Activated CD8-positive, alpha-beta T cell treated with anti-CD3 and anti-CD28 coated beads for 36 hours (primary cell): ENCODE measurements at regions not wholly inside any gene's neighbourhood (a gene's known extent, or its start where the extent isn't known, plus 50 kb on each side); places are given as distances from the start of the nearest gene placed in this dataset.
A peak's percentile ranks its signal among the peaks of the same experiment; 100 is the strongest.

ENCODE experiments used
- ATAC-seq: fragments of 200-7000 bp; cut with Tn5 transposase; one replicate; pipeline ENCODE4 v1.10.0; 2021; ENCODE audit warnings: mild to moderate bottlenecking, moderate library complexity
- CTCF ChIA-PET: fragments of 350-600 bp; sonication (Branson Sonifier 250); formaldehyde crosslinking; loops from one replicate; lab custom pipeline; 2021; ENCODE audit warnings: antibody characterized with exemption; lab: Charles Lee
- POLR2A ChIA-PET: fragments of 350-600 bp; sonication (Branson Sonifier 250); formaldehyde crosslinking; loops from one replicate; lab custom pipeline; 2021; ENCODE audit warnings: antibody characterized with exemption; lab: Charles Lee
- DNase-seq: peaks from one replicate; pipeline ENCODE4 v3.0.0-alpha.2; 2020
- H3K27ac Mint-ChIP-seq: one replicate; pipeline ENCODE4 v1.8.0; 2021; ENCODE audit warnings: mild to moderate bottlenecking, mixed read lengths
- H3K27me3 Mint-ChIP-seq: one replicate; pipeline ENCODE4 v1.8.0; 2021; ENCODE audit warnings: mixed read lengths
- H3K36me3 Mint-ChIP-seq: one replicate; pipeline ENCODE4 v1.8.0; 2021; ENCODE audit warnings: low read depth, mixed read lengths
- H3K4me1 Mint-ChIP-seq: one replicate; pipeline ENCODE4 v1.8.0; 2021; ENCODE audit warnings: low read depth, mixed read lengths
- H3K4me3 Mint-ChIP-seq: one replicate; pipeline ENCODE4 v1.8.0; 2021; ENCODE audit warnings: mild to moderate bottlenecking, moderate library complexity, mixed read lengths
- H3K9me3 Mint-ChIP-seq: one replicate; pipeline ENCODE4 v1.8.0; 2021; ENCODE audit warnings: mixed read lengths
- intact Hi-C: fragments of 100-400 bp; cut with micrococcal nuclease; formaldehyde crosslinking; loops from one replicate; pipeline ENCODE4 v1.10.0; 2022
- TF ChIP-seq, protein P1 (sequence below): fragments of 200-600 bp; IDR thresholded peaks from one replicate; pipeline ENCODE4 v1.8.0; 2022; ENCODE audit warnings: antibody characterized with exemption, mild to moderate bottlenecking

DNA sequence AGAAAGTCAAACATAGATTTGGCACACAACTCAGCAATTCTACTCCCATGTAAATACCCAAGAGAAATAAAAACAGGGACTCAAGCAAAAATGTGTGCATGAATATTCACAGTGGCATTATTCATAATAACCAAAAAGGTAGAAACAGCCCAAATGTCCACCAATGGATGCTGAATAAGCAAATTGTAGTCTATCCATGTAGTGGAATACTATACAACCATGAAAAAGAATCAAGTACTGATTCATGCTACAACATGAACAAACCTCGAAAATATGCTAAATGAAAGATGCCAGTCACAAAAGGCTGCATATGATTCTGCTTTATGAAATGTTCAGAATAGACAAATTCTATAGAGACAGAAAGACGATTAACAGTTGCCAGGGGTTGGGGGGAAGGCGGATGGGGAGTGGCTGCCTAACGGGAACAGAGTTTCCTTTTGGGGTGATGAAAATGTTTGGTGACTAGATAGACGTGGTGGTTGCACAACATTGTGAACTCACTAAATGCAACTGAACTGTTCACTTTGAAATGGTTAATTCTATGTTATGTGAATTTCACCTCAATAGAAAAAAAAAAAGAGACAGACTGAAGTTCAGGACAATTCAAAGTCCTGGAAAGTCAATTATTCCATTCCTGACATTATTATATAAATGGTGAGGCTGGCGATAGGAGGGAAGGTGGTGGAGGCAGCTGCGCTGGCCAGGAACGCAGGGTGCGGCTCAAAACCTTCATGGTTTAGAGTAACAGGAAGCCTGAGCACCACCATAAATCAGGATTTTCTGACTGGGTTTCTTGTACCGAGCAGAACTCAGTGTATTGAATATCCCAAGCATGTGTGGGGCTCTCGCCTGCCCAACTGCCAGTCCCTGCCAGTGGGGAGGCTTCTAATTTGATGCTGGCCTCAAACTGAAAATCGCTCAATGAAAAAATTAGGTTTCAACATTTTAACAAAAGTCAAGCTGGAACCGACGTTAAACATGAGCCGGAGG is 300.9 kb downstream of the C16orf95 start:
- ChIA-PET CTCF (no interaction called here), POLR2A (no interaction called here)
- intact Hi-C loops: no loop called here
- no peaks in the 10 kb centered on the region for H3K36me3 Mint-ChIP-seq
- ATAC-seq: no peak
- no peak for DNase-seq
- no peak overlapping the region for H3K27ac Mint-ChIP-seq
- H3K4me1 Mint-ChIP-seq: no peaks in the 10 kb centered on the region
- H3K27me3 Mint-ChIP-seq: peaks cover 20% of the 10 kb centered on the region
- H3K4me3 Mint-ChIP-seq: no peak overlapping the region
- TF ChIP-seq, protein P1, sequence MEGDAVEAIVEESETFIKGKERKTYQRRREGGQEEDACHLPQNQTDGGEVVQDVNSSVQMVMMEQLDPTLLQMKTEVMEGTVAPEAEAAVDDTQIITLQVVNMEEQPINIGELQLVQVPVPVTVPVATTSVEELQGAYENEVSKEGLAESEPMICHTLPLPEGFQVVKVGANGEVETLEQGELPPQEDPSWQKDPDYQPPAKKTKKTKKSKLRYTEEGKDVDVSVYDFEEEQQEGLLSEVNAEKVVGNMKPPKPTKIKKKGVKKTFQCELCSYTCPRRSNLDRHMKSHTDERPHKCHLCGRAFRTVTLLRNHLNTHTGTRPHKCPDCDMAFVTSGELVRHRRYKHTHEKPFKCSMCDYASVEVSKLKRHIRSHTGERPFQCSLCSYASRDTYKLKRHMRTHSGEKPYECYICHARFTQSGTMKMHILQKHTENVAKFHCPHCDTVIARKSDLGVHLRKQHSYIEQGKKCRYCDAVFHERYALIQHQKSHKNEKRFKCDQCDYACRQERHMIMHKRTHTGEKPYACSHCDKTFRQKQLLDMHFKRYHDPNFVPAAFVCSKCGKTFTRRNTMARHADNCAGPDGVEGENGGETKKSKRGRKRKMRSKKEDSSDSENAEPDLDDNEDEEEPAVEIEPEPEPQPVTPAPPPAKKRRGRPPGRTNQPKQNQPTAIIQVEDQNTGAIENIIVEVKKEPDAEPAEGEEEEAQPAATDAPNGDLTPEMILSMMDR: no peak
- no peaks in the 10 kb centered on the region for H3K9me3 Mint-ChIP-seq

DNA sequence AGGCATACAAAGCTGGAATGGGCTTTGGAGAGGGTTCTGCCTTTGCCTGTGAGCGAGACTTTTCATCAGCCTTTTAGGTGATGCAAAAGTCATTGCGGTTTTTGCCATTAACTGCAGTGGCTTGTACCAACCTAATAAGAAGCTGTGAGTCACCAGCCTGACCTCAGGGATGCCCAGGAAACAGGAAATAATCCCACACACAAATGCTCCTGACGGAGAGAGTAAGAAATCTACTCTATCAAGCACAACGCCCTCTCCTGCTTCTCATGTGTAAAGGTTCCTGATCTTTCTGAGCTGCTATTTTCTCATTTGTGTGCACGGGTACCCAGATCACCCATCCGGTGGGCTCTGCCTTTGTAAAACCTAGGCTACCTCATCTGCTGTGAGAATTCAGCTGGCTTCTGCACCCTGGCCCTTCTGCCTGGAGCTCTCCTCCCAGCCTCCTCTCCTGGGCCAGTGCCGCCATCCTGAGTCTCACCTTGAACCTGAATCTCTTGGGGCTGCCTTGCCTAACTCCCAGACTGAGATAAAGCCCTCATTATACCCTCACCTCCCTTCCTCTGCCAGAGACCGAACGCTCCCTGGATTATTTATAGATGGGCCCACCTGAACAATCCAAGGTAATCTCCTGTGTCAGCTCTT is 299.7 kb downstream of the C16orf95 start:
- H3K36me3 Mint-ChIP-seq: no peaks in the 10 kb centered on the region
- no peaks in the 10 kb centered on the region for H3K4me1 Mint-ChIP-seq
- ATAC-seq: peak; percentile 39
- intact Hi-C loops: no loop called here
- peaks cover 20% of the 10 kb centered on the region for H3K27me3 Mint-ChIP-seq
- no peaks in the 10 kb centered on the region for H3K9me3 Mint-ChIP-seq
- no peak overlapping the region for H3K27ac Mint-ChIP-seq
- POLR2A ChIA-PET: no interaction called here
- no peak overlapping the region for H3K4me3 Mint-ChIP-seq
- peak; percentile 14 for DNase-seq
- TF ChIP-seq, protein P1: no peak
- CTCF ChIA-PET: no interaction called here

DNA sequence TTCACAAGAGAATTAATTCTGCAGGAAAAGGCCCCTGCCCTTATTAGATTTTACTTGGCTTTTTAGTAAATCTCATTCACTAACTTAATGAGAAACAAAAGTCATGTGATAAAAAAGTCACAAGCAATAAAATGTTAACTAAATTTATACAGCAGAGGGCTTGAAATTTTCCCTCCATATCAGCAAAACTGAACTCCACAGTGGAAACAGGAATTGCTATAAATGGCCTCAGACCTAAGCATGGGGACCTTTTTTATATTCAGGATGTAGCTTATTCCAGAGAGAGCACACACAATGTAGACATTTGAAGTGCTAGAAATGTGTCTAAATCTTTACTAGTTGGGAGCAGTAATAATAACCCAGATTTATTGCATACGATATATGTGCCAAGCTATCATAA is 291.5 kb downstream of the C16orf95 start:
- ChIA-PET POLR2A (no interaction called here), CTCF (no interaction called here)
- DNase-seq (no peak), ATAC-seq (no peak)
- H3K36me3 Mint-ChIP-seq: no peaks in the 10 kb centered on the region
- H3K27ac Mint-ChIP-seq: no peak overlapping the region
- intact Hi-C loops: no loop called here
- peaks cover 2% of the 10 kb centered on the region for H3K9me3 Mint-ChIP-seq
- TF ChIP-seq, protein P1: no peak
- H3K4me3 Mint-ChIP-seq: no peak overlapping the region
- H3K27me3 Mint-ChIP-seq: no peaks in the 10 kb centered on the region
- H3K4me1 Mint-ChIP-seq: no peaks in the 10 kb centered on the region

DNA sequence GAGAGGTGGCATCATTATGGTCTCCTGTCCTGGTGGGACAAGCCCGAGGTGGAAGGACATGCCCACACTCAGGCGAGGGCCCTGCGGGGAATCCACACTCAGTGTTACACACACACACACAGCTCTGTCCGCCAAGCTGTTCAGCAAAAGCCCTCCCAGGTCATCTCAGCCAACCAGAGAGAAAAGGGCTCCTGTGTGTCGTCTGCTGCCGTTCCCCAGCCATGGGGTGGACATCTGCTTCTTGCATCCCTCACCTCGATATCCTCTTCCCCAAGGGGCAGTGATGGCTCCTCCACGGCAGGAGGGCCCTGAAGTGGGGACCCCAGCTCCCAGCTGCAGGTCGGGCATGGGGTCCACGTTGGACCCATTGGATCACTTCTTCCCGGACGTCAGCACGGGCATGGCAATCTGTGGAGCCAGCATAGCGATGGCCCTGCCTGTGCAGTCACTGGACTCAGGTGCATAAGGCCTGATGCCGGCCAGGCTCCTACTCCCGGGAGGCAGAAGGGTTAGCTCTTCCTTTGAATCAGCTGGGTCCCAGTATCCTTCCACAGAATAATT is 290.1 kb downstream of the C16orf95 start:
- no peaks in the 10 kb centered on the region for H3K4me1 Mint-ChIP-seq
- H3K27me3 Mint-ChIP-seq: no peaks in the 10 kb centered on the region
- ChIA-PET CTCF (no interaction called here), POLR2A (no interaction called here)
- DNase-seq: no peak
- TF ChIP-seq, protein P1: no peak
- no peaks in the 10 kb centered on the region for H3K36me3 Mint-ChIP-seq
- no peak overlapping the region for H3K4me3 Mint-ChIP-seq
- ATAC-seq: no peak
- intact Hi-C loops: no loop called here
- H3K27ac Mint-ChIP-seq: no peak overlapping the region
- H3K9me3 Mint-ChIP-seq: peaks cover 2% of the 10 kb centered on the region
